IPS-NIHi7 (cell line): ENCODE measurements at regions not wholly inside any gene's neighbourhood (a gene's known extent, or its start where the extent isn't known, plus 50 kb on each side); places are given as distances from the start of the nearest gene placed in this dataset.
"Not testable (repeated sequence)": the region's sequence is repeated elsewhere in the genome, so short reads cannot be mapped to it uniquely, and the experiment has no call there.

Experiments
- DNase-seq: peaks from one replicate; pipeline ENCODE4 v3.0.0; 2012; ENCODE audit warnings: mixed read lengths; ENCODE audit errors: extremely low spot score

- no peak for DNase-seq
Measured at GRCh38 chr9:30258094-30258493, 2126.3 kb upstream of the ACO1 start.

GRCh38 chr9:30280229-30280900, 2104.1 kb upstream of the ACO1 start:
- no peak for DNase-seq

GRCh38 chr9:30289435-30289834, 2095.0 kb upstream of the ACO1 start:
- DNase-seq, result no peak

- not testable (repeated sequence) for DNase-seq
Measured at GRCh38 chr9:30292026-30292425, 2092.4 kb upstream of the ACO1 start.

GRCh38 chr9:30293231-30293630, 2091.2 kb upstream of the ACO1 start:
- no peak for DNase-seq

- DNase-seq, result no peak
Measured at GRCh38 chr9:30299126-30299780, 2085.2 kb upstream of the ACO1 start.

GRCh38 chr9:30301271-30301963, 2083.0 kb upstream of the ACO1 start:
- no peak for DNase-seq

- no peak for DNase-seq
Measured at GRCh38 chr9:30310711-30311110, 2073.7 kb upstream of the ACO1 start.

- DNase-seq, result no peak
Measured at GRCh38 chr9:30329431-30329830, 2055.0 kb upstream of the ACO1 start.

GRCh38 chr9:30348904-30349303, 2035.5 kb upstream of the ACO1 start:
- DNase-seq, result no peak

- no peak for DNase-seq
Measured at GRCh38 chr9:30349526-30350513, 2034.6 kb upstream of the ACO1 start.

GRCh38 chr9:30356221-30356620, 2028.2 kb upstream of the ACO1 start:
- no peak for DNase-seq

- no peak for DNase-seq
Measured at GRCh38 chr9:30362373-30362772, 2022.1 kb upstream of the ACO1 start.

- not testable (repeated sequence) for DNase-seq
Measured at GRCh38 chr9:30366140-30366539, 2018.3 kb upstream of the ACO1 start.

GRCh38 chr9:30382271-30382670, 2002.2 kb upstream of the ACO1 start:
- no peak for DNase-seq

- DNase-seq, result no peak
Measured at GRCh38 chr9:30410273-30410672, 1974.2 kb upstream of the ACO1 start.

- DNase-seq, result no peak
Measured at GRCh38 chr9:30411571-30411970, 1972.9 kb upstream of the ACO1 start.

GRCh38 chr9:30459156-30459555, 1925.3 kb upstream of the ACO1 start:
- DNase-seq, result no peak

- DNase-seq, result no peak
Measured at GRCh38 chr9:30476826-30477225, 1907.6 kb upstream of the ACO1 start.

- DNase-seq, result no peak
Measured at GRCh38 chr9:30478684-30479083, 1905.8 kb upstream of the ACO1 start.

- DNase-seq, result no peak
Measured at GRCh38 chr9:30482499-30482898, 1901.9 kb upstream of the ACO1 start.

- DNase-seq, result no peak
Measured at GRCh38 chr9:30484690-30485089, 1899.8 kb upstream of the ACO1 start.
